Tibial artery (tissue), 4 donors: ENCODE measurements at regions not wholly inside any gene's neighbourhood (a gene's known extent, or its start where the extent isn't known, plus 50 kb on each side); places are given as distances from the start of the nearest gene placed in this dataset.
A peak's percentile ranks its signal among the peaks of the same experiment; 100 is the strongest.

Experiments used
- DNase-seq, 2 donors: peaks; one replicate each; pipeline ENCODE4 v3.0.0-alpha.2; 2019
- H3K27ac ChIP-seq, 2 donors: fragments of 200-600 bp; sonication (generic) in 1 of 2; 1 replicate in 1 of 2; 2 replicates in 1 of 2; pipeline ENCODE4 v1.5.1; 2018 to 2019; ENCODE audit warnings: mild to moderate bottlenecking in 1 of 2
- H3K27me3 ChIP-seq, 2 donors: fragments of 200-600 bp; sonication (generic) in 1 of 2; one replicate each; pipeline versions ENCODE4 v1.5.1 to v1.6.0; 2016 to 2019
- H3K36me3 ChIP-seq, 3 donors: fragments of 200-600 bp; sonication (generic) in 2 of 3; one replicate each; pipeline ENCODE4 v1.5.1; 2016 to 2019; ENCODE audit warnings: mild to moderate bottlenecking in 2 of 3
- H3K4me1 ChIP-seq, 4 donors: fragments of 200-600 bp; sonication (generic) in 2 of 4; 1 replicate in 3 of 4; 2 replicates in 1 of 4; pipeline ENCODE4 v1.5.1; 2016 to 2019
- H3K4me3 ChIP-seq, 2 donors: fragments of 200-600 bp; sonication (generic) in 1 of 2; 1 replicate in 1 of 2; 2 replicates in 1 of 2; pipeline ENCODE4 v1.5.1; 2018 to 2019; ENCODE audit warnings: mild to moderate bottlenecking in 2 of 2
- H3K9me3 ChIP-seq, 3 donors: fragments of 200-600 bp; sonication (generic) in 1 of 3; one replicate each; pipeline ENCODE4 v1.5.1; 2016 to 2019
- intact Hi-C: fragments of 100-400 bp; cut with DNase I; formaldehyde crosslinking; loops from one replicate; pipeline ENCODE4 v1.15.0; 2023; ENCODE audit warnings: low total_unique reads
- TF ChIP-seq, protein P1 (sequence below), 2 experiments: fragments of 200-600 bp in 1 of 2; fragments of 450-650 bp in 1 of 2; IDR thresholded peaks; one replicate each; pipeline ENCODE4 v1.5.1; 2017 to 2019; ENCODE audit warnings: antibody characterized with exemption in 2 of 2, mild to moderate bottlenecking in 1 of 2, moderate library complexity in 1 of 2

DNA sequence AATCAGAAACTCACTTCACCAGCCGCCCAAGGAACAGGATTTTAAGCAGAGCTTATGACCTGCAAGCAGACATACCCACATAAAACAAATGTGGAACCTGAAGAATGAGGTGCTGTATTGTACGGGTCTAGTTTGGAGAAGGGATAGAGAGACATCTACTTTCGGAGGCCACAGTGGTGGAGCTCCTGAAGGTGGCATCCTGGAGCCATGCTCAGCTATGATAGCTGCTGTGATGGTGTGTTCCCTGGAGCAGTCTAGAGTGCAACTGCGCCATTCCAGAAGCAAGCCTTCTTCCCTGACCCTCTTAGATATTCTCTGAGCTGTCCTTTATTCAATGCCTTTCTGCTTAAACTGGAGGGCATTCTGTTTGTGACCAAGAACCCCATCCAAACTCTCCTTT is 402.6 kb downstream of the FUT8 start:
- Histone ChIP-seq H3K9me3 (no peaks in the 10 kb centered on the region), H3K27me3 (peaks cover 0 to 13% of the 10 kb centered on the region in 2 donors), H3K36me3 (no peaks in the 10 kb centered on the region), H3K4me1 (no peaks in the 10 kb centered on the region), H3K27ac (no peak overlapping the region), H3K4me3 (no peak overlapping the region)
- intact Hi-C loops = no loop called here
- TF ChIP-seq, protein P1, sequence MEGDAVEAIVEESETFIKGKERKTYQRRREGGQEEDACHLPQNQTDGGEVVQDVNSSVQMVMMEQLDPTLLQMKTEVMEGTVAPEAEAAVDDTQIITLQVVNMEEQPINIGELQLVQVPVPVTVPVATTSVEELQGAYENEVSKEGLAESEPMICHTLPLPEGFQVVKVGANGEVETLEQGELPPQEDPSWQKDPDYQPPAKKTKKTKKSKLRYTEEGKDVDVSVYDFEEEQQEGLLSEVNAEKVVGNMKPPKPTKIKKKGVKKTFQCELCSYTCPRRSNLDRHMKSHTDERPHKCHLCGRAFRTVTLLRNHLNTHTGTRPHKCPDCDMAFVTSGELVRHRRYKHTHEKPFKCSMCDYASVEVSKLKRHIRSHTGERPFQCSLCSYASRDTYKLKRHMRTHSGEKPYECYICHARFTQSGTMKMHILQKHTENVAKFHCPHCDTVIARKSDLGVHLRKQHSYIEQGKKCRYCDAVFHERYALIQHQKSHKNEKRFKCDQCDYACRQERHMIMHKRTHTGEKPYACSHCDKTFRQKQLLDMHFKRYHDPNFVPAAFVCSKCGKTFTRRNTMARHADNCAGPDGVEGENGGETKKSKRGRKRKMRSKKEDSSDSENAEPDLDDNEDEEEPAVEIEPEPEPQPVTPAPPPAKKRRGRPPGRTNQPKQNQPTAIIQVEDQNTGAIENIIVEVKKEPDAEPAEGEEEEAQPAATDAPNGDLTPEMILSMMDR (IDR thresholded peaks at IDR 0.05) = no peak
- no peak for DNase-seq

DNA sequence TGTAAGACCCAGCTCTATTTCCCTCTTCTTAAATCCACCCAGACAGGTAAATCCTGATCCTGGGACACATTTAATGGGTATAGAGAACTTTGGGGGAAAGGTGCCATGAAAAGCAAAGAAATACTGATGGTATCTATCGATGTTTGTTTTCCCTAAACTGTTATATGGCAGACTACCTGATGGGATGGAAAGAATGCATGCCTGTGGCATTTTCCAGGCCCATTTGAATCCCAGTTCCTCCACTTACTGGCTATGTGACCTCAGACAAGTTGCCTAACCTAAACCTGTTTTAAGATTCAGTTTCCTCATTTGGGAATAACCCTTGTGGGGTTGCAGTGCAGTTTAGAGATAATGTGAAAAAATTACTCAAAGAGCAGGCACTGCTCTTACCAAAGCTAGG is 404.5 kb downstream of the FUT8 start:
- Histone ChIP-seq H3K27ac (no peak overlapping the region), H3K4me1 (no peaks in the 10 kb centered on the region), H3K9me3 (no peaks in the 10 kb centered on the region), H3K4me3 (no peak overlapping the region), H3K27me3 (peaks cover 0 to 24% of the 10 kb centered on the region in 2 donors), H3K36me3 (no peaks in the 10 kb centered on the region)
- TF ChIP-seq, protein P1 (IDR thresholded peaks at IDR 0.05) = no peak
- intact Hi-C loops = no loop called here
- no peak for DNase-seq

DNA sequence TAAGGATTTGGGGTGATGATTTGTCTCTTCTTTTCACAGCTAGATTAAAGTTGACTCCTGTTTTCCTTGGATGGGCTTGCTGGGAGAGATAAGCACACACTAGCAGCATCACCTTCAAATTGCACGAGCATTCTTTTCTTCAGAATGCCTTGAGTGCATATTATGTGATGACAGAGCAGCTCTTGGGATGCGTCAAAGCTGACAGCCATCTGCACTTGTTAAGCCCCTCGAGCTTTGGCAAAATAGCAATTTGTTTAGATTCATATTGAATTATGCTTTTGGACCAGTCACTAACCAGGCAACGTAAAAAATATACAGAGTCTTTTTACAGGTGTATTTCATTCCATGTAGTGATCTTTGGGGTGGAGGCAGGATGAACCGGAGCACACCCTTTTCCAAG is 407.0 kb downstream of the FUT8 start:
- TF ChIP-seq, protein P1 (IDR thresholded peaks at IDR 0.05) = no peak
- intact Hi-C loops = no loop called here
- Histone ChIP-seq H3K9me3 (no peaks in the 10 kb centered on the region), H3K4me3 (no peak overlapping the region), H3K36me3 (no peaks in the 10 kb centered on the region), H3K4me1 (no peaks in the 10 kb centered on the region), H3K27me3 (peaks cover 0 to 28% of the 10 kb centered on the region in 2 donors), H3K27ac (no peak overlapping the region)
- no peak for DNase-seq

DNA sequence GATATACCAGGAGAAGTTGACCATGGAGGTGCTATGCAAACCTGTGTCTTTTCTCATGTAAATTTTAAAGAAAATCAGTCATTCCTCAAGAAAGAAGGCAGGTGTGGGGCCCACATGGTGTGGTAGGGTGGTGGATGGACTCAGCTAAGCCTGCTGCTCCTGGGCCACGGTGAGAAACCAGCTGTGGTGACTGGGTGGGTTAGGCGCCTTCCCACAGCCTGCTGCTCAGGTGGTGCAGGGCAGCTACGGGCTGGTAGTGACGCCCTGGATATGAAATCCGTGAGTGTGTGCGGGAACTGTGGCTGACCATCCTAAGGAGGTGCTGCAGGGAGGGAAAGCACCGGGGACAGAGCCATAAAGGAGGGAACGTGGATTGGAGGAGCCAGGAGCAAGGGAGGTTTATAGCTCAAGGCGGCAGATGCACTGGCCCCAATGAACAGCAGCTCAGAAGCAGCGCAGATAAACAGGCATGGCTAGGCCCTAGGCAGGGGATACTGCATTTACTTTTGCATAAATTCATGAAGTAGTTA is 408.8 kb downstream of the FUT8 start:
- intact Hi-C loops = loop anchor here (5.0 to 10.0 kb wide), 3 partner anchors 409 to 836 kb away; partner anchors contain the start of genes FNTB and FUT8
- DNase-seq = no peak
- Histone ChIP-seq H3K4me1 (no peaks in the 10 kb centered on the region), H3K27me3 (peaks cover 0 to 28% of the 10 kb centered on the region in 2 donors), H3K4me3 (no peak overlapping the region), H3K9me3 (no peaks in the 10 kb centered on the region), H3K36me3 (no peaks in the 10 kb centered on the region), H3K27ac (no peak overlapping the region)
- TF ChIP-seq, protein P1 (IDR thresholded peaks at IDR 0.05) = no peak

DNA sequence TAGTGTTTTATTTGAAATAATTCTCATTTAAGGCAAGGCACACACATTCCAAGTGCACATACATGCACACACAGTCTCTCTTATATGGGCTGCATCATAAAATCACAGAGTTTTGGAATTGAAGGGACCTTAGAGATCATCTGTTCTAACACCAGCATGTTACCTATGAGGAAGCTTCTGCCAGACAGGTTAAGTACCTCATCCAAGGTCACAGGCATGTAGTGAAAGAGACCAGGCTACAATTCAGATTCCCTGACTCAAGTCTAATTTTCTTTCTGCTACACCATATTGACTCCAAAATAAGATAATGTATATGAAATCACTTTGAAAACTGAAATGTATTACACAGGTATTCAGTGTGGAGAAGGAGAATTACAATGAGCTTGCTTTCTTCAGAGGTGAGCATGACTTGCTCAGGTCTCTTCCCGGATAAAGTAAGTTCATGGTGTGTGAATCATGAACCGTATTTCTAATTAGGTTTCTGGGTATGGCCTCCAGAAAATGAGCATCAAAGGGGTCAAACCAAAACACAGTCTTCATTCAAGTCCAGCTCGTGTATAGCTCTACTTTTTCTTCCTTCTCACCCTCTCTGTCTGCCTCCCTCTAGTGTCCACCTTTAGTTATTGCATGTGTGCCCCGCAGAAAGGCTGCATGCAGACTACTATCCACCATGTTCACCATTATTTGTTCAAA is 411.9 kb downstream of the FUT8 start:
- Histone ChIP-seq H3K27ac (no peak overlapping the region), H3K27me3 (peaks cover 0 to 35% of the 10 kb centered on the region in 2 donors), H3K4me1 (no peaks in the 10 kb centered on the region), H3K36me3 (no peaks in the 10 kb centered on the region), H3K9me3 (no peaks in the 10 kb centered on the region), H3K4me3 (no peak overlapping the region)
- peak; percentile 42 to 71 for DNase-seq
- intact Hi-C loops = loop anchor here (5.0 to 10.0 kb wide), 3 partner anchors 412 to 840 kb away; partner anchors contain the start of genes FNTB and FUT8
- TF ChIP-seq, protein P1 (IDR thresholded peaks at IDR 0.05) = peak; percentile 77 to 91
